NCI-H1930 (cell line): ENCODE measurements at regions not wholly inside any gene's neighbourhood (a gene's known extent, or its start where the extent isn't known, plus 50 kb on each side); places are given as distances from the start of the nearest gene placed in this dataset.

Experiments
- DNase-seq, 2 experiments: peaks; one replicate each; lab custom pipeline; 2025; lab: John Stamatoyannopoulos, UW

DNA sequence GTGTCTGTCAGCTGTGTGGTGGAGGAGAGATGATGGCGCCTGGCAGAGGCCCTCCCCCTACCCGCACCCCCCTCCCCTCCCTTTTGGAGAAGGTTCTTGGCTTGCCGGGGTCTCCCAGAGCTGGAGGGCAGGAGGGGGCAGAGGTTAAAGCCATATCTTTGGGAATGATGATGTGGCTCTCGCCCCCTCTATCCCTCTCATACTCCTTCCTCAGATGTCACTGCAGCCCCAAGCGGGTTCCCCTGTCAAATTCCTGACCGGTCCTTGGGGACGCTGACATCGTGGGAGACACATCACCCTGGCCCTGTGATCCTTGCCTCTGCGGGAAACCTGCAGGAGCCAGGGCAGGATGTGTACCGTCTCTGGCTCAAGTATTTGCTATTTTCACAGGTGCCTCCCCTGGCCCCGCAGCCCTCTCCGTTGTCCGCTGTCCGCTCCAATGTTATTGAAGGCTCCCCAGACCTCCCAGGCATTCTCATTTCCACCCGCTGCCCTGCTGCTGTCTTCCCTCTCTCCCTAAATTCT, 109.5 kb downstream of the FOXD1 start:
- no peak for DNase-seq

DNA sequence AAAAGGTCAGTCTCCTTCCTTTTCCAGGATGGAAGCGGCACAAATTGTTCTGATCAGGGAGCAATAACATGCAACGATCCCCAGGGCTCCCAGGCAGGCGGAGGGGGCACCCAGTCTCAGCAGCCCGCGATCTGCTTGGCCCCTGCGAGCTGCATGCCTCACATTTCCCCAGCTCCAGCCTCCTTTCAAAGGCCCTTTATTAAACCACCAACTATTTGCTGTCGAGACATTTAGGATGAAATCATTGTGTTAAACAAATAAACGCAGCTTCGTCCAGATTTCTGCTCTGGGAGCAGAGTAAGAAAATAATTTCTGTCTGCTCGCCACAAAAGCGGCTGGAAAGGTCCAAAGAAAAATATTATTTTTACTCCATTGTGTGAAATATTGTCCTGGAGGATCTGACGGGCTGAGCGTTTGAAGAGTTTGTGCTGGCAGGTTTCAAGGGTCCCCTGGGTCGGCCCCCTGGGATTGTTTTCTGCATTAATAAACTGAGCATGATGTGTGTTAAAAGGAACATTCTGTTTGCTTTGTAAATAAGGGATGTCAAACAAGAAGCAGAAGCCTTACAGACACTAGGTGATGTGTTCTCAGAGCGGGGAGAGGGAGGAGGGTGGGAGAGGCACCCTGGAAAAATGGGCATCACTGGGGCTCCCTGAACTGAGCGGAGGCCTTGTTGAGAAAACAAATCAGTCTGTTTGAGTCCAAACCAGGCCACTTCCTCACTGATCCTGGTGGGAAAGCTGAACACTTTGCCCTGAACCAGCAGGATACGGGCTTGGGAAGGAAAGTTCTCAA, 110.1 kb downstream of the FOXD1 start:
- peak in 1 of 2 experiments; percentile 21 for DNase-seq

GRCh38 chr5:73337586-73338255, 110.9 kb downstream of the FOXD1 start:
- DNase-seq = no peak

- DNase-seq = no peak
Observed at GRCh38 chr5:73336366-73336765, 112.2 kb downstream of the FOXD1 start.

DNA sequence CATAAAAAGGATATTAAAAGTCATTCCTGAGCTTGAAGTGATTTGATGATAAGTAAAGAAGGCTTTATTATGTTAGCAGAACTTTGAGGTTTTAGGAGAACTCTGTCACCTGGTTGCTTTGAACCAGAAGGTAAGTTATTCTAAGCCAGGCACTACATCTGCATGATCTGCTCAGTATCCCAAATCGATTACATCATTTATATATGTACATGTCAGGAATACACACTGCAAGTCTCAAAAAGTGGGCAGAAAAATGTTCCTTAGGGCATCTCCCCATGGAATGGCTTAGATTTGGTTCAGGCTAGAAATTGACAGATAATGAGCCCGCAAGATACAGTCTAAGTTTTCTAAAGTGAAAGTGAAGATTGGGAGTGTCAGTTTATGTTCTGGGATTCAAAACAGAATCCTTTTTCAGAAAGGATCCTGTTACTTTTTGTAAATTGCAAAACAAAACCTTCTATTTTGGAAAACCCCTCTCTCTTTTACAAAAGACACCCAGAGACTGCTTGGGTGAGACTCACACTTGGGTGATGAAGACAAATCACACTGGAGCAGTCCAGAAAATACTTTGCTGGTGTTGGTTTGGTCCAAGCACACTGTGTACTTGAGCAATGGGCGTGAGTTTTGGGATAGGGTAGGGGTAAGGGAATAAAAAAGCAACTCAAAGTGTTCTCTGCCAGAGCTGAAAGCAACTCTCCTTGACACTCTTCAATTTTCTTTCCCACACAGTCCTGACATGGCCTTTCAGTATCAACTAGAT, 114.5 kb downstream of the FOXD1 start:
- DNase-seq = no peak

DNA sequence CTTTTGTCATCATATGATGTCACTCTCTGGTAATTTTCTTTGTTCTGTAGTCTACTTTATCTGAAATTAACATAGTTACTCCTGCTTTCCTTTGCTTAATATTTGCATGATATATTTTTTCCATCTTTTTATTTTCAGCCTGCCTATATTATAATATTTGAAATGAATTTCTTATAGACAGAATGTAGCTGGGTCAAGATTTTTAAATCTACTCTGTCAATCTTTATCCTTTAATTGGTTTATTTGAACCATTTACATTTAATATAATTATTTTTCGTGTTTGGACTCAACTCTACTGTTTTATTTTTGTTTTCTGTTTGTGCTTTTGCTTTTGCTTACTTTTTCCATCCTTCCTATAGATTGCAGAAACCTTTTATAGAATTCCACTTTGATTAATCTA, 118.0 kb downstream of the FOXD1 start:
- DNase-seq = no peak

DNA sequence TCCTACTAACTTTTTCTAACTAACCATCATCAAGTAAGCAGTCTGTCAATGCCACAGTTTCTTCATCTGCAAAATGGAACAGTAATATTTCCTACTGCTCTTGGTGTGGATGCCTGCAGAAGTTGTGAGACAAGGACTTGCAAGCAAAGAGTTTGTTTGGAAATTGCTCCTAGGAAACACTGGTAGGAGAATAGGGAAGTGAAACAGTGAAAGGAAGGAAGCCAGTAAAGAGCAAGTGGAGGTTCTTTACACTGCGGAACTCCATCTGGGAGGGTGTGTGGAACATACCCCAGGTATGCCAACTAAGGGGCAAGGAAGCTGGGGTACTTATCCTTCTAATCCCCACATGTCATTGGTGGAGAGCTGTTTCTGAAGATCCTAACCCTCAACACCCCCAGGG, 119.9 kb downstream of the FOXD1 start:
- no peak for DNase-seq

GRCh38 chr5:73327908-73328455, 120.6 kb downstream of the FOXD1 start:
- no peak for DNase-seq

- no peak for DNase-seq
Observed at GRCh38 chr5:73325546-73325945, 123.0 kb downstream of the FOXD1 start.

DNA sequence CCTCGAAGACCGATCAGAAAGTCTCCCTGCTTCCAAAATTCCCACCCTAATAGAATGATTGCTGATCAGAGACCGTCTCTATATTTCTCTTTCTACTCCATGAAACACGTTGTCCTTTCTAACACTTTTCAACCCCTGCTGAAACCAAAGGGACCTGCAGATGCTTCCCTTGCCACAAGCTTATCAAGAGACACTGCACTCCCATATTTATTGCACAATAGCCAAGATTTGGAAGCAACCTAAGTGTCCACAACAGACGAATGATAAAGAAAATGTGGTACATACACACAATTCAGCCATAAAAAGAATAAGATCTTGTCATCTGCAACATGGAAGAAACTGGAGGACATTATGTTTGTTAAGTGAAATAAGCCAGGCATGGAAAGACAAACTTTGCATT, 125.1 kb downstream of the FOXD1 start:
- no peak for DNase-seq

DNA sequence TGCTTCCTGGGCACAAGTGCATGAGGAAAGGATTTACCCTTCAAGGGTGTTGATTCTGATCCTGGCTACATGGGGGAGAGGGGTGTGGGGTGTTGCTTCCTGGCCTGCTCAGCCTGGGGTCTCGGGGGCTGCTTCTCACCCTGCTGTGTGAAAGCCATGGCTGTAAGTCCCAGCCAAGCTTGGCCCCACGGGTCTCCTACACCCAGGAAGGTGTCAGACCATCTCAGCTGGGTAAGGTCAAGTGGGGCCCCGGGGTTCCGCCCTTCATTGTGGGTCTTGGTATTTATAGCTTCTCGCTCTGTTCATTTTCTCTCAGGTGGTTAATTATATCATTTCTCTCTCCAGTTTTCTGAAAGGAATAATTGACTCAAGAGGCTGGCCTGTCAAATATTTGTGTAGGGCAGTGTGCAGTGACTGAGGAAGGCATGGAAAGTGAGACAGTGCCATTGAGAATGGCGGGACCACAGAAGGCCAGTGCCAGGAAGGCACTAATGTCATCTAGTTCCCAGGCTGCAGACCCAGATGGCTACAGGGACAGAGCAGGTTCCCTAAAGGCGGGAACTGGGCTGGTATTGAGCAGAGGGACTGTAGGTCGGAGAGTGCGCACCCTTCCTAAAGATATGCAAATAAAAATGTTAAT, 126.0 kb downstream of the FOXD1 start:
- no peak for DNase-seq

GRCh38 chr5:73321757-73322436, 126.7 kb downstream of the FOXD1 start:
- no peak for DNase-seq

GRCh38 chr5:73319036-73319435, 129.5 kb downstream of the FOXD1 start:
- no peak for DNase-seq

DNA sequence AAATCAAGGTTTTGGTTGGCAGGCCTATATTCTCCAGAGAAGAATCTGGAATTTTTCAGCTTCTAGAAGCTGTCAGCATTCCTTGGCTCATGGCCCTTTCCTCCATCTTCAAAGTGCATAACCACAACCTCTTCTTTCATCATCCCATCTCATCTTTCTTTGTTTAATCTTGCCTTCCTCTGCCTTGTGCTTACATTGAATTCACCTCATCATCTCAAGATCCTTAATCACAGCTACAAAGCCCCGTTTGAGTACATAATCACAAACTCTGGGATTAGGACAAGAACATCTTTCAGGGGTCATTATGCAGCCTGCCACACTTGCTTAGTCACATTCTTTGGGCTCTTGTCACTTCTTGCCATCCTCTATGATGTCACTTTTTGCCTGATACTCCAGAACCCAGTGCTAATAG, 130.3 kb downstream of the FOXD1 start:
- DNase-seq = no peak

- DNase-seq = no peak
Observed at GRCh38 chr5:73317523-73317922, 131.1 kb downstream of the FOXD1 start.

- DNase-seq = no peak
Observed at GRCh38 chr5:73314395-73315257, 134.0 kb downstream of the FOXD1 start.

- DNase-seq = no peak
Observed at GRCh38 chr5:73312872-73313510, 135.6 kb downstream of the FOXD1 start.

DNA sequence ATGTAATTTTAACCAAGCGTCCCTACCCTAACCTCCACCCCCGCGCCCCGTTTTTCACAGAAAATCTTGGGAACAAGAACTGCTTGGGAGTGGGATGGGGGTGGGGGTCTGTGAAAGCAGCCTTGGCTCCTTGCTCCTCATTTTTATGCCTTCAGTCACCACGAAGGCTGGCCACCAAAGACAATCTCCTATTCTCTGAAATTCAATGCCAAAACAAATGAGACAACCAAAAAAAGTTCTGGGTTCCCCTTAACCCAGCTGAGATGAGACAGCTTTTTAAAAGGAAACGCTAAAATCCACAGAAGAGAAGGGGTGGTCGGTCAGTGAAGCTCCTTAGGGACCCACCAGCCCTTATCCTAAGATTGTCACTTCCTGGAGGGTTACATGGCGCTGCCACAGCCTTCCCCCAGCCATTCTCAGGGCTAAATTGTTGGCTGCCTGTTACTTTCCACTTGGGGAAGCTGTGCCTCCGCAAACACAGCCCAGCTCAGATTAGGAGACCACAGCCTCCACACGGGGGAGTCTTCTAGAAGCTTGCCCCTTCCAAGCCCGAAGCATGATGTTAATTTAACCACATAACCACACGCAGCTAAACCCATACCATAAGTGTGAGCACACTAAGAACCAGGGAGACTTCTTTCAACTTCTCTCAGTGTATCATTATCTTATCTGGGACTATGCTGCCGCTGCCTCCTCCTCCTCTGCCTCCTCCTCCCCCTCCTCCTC, 136.3 kb downstream of the FOXD1 start:
- DNase-seq = peak in 1 of 2 experiments; percentile 0
